HG03520 (cell line): ENCODE measurements at regions not wholly inside any gene's neighbourhood (a gene's known extent, or its start where the extent isn't known, plus 50 kb on each side); places are given as distances from the start of the nearest gene placed in this dataset.

ENCODE experiments used
- ATAC-seq: cut with Tn5 transposase; IDR thresholded peaks from one replicate; pipeline ENCODE4 v1.9.1; 2021; ENCODE audit warnings: mild to moderate bottlenecking, moderate library complexity; ENCODE audit not compliant: unreplicated experiment

DNA sequence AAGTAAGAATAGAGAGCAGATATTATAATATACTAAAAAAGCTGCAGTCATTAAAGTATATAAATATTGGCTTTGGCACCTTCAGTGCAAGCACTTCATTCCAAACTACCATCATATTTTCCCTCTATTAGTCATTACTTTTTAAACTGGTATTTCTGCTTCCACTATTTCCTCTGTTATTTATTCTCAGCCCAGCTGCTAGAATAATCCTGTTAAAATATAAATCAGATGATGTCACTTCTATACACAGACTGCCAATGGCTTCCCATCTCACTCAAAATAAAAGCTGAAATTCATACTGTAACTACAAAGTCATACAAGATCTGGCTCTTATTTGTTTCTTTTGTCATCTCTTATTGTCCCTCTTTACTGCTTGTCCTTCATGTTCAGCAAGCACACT lies 432.9 kb downstream of the TLE4 start:
- no peak for ATAC-seq

DNA sequence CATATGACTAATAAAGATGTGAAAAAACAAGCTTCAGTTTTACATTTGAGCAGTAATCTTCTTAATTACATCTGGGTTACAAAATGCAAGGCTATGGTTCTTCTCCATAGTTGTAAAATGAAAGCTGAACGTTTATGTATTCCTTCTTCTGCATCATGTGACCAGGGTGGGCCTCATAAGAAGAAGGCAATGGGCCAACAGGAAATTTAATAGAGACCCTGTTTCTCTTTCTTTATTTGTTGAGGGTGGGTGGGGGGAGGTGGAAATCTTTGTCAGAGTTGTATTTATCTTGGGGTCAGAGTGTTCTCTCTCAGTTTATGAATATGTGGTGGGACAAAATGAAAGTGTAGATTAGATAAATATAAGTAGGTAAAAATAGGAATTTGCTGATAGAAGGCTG lies 418.8 kb downstream of the TLE4 start:
- ATAC-seq, result no peak

DNA sequence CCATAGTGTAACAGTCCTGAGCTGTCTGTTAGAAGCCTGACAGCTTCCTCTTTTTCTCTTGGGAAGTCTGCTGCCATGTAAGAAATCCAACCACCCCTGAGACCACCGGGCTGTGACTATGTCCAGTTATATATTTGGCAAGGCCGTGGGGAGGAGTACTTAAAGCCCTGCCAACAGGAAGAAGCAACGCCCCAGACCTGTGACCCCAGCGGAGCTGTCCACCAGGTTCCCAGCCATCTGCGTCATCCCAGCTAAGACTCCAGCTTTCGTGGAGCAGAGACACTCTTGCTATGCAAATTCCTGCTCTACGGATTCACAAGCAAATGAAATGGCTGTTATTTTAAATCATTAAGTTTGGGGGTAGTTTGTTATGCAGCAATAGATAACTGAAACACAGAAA lies 417.3 kb downstream of the TLE4 start:
- no peak for ATAC-seq

DNA sequence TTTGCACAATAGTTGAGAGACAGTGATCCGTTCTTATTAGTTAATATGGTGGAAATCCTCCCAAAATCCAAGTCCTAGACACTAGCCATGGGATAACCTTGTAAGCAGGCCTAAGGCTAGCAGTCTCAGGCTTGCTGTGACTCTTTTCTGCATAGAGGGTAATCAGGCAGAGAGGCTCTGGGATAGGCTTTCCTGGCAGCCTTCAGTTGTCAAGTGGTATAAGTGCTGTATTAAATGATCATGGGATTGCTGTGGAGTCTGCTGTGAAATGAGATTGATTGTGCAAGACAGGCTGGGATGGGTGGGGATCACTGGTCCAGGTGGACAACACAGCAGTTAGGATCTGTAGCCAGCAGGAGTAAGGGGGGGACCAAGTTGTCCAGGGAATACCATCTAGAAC lies 416.4 kb downstream of the TLE4 start:
- no peak for ATAC-seq

DNA sequence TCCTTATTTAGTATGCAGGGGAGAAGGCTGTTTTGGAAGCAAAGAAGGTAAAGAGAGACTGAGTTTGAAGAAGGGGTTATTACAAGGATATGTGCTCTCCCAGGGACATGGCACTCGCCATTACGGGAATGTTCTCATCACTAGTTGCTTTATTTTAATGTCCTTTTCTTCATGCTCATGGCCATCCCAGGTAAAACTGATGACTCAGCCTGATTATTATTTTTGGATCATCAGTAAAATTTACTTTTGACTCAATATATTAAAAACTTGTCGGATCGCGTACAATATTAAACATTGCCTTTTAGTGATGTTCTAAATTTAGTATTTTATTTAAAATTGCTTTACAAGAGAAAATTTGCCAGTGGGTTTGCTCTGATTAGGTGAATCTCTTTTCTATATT lies 414.7 kb downstream of the TLE4 start:
- no peak for ATAC-seq

DNA sequence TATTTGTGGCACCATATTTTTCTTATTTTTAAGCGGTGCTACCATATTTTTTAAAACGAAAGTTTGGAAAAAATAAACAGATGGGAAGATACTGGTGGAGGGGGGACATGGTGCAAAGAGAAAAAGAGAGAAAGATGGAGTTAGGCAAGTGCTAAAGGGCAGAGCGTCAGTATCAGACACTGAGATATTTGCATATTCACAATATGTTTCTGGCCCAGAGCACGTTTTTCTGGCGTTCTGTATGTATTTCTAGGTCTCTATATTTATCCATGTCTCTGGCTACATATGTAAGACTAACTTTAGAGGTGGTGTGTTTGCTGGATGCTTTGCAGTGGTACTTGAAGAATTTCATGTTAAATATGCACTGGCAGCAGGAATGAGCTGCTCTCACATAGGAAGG lies 414.0 kb downstream of the TLE4 start:
- no peak for ATAC-seq

DNA sequence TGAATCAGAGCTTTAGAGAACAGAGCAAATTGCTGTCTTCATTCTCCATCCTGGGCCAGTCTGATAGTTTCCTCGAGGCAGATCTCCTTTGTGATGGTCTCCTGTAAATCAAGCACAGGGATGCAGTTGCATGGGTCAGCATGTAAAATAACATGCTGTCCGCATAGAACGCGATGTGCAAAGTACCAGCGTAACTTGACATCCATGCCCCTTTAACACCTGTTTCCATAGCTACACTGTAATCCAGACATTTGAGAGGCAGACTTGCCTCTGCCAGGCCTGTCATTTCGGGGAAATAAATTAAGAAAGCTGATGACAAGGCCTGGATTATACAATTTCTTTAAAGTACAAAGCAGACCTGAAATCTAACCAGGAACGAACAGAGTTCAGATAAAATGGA lies 413.5 kb downstream of the TLE4 start:
- ATAC-seq, result no peak

DNA sequence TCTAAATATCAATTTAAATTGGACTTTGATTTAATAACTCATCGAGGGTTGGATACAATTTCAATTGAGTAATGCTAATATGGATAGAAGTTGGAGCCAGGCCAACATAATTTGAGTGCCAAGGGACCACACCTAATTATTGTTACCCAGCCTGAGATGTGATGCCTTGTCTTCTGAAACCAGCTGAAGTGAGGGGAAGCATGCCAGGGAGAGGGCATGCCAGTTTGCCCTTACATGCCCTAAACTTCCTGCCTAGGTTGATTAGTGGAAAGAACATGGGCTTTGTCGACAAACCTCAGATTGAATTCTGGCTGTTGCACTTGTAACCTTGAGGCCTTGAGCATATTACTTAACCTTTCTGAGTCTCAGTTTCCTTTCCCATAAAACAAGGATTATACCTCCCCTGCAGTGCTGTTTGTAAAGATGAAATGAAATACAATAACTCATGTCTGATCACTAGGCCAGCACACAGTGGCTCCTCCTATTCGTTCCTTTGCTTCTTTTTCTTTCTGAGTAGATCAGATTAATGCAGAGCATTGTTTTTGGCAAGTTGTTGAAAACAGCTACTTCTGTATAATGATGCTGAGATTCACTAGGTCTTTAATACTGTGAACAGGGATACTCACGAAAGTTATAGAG lies 412.8 kb downstream of the TLE4 start:
- no peak for ATAC-seq

DNA sequence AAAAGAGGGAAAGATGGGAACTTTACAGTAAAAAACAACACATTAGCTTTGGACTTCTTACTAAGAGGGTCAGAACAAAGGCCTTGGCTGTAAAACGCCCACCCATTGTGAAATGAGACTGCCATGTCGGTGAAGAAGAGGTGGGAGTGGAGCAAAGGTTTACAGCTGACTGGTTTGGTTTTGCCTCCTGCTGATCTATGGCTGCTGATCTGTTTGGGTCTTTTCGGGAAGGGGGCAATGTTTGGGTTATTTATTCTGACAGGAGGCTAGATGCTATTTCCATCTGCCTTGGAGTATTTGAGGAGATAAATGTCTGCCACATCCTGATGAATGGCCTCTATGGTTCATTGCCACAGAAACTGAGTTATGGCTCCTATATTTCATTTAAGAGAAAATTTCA lies 408.7 kb downstream of the TLE4 start:
- ATAC-seq, result no peak

DNA sequence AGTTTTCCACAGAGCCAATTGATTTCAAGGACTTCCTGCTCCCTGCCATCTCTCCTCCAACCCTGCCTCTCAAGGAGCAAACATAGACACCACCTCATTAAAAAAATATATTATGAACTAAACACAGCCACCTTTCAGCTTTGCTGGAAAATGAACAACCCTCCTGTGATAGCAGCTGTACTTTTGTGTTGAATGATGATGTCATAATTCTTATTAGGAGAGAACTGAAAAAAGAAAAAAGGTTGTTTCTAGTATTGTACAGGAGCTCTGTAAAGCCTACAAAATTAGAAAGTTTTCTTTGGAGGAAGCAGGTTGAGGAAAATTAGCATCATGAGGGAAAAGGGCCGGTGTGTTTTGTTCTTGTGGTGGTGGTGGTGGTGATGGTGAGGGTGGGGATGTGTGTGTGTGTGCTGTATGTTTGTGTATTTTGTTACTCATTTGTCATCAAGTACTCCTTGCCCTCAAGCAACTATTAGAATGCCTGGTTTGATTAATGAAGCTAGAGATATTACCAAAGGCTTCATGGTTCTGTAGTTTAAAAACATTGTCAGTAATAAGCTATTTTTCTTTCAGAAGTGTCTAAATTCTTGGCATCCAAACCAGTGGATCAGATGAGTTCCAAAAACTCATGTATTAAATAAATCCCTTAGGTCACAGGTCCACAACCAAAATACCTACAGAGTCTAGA lies 405.9 kb downstream of the TLE4 start:
- ATAC-seq, result no peak

DNA sequence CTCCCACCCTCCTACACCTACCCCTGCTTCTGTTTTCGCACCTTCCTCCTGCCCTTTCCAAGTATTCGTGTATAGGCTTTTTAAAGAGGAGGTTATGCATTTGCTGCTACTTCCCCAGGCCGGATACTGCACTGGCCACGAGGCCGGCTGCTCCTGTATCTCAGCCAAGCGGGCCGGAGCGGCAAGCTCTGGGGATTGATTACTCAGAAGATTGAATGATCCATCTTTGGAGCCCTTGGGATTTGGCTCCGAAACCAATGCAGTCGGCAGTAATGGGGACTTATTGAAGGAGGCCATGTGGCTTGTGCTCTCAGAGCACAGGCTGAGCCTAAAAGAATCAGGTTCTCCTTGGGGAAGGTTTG lies 405.3 kb downstream of the TLE4 start:
- no peak for ATAC-seq

DNA sequence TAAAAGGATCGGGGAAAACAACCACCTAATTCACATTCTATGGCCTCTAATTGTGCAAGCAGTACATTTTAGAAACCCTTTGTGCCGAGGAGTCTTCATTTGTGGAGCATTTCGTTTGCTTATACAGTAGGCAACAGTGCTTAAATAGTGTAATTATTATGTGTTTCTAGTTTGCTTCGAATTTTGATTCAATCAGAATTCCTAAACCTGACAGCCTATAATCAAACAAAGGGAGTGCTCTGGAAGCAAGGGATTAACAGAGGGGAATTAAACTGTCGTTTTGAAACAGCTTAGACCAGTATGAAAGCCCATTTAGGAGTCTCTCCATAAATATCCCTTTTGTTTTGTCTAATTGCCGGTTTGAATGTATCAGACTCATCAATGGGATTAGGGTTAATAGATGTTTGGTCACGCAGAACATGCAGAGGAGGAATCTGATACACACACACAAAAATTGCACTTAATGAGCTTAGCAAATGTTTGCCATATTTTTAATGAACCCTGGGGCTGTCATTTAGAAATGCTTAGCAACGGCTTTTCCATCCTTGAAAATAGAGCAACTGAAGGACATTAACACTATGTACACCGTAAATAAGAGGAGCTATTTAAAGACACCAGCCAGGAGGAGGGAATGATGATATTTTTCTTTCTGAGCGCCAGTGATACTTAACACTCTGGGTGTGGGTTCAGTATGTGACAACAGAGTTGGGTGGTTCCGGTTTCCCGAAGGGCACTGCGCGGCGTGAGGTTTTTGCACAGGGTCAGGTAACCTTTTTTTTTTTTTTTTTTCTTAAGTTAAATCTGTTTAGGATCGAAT lies 404.7 kb downstream of the TLE4 start:
- ATAC-seq, result no peak

DNA sequence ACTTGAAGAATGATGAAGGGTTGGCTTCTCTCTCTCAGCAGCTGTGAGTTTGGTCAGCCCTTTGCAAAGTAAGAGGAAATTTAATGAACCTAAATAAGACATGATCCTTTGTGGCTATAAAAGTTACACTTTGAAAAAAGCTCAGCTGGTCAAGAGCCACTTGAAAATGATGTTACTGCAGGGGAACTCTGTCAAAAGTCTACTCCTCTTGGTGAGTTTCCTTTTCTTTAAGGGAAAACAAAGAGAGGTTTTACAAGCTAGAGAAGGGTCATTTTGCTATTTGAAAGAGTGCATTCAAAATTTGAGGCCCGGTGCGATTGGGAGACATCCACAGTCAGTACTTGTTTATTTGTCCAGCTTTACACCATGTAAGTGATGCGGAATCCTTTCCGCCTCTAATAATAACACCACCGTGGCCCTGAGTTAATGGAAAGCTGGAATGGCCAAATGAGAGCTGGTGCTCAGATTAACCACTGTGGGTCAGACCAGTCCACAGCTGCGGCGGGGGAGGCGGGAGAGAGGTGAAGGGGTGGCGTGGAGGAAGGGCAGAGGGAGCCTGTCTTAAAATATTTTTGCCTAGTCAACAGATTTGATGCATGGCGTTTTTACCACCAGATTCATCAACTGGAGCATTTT lies 404.0 kb downstream of the TLE4 start:
- no peak for ATAC-seq

DNA sequence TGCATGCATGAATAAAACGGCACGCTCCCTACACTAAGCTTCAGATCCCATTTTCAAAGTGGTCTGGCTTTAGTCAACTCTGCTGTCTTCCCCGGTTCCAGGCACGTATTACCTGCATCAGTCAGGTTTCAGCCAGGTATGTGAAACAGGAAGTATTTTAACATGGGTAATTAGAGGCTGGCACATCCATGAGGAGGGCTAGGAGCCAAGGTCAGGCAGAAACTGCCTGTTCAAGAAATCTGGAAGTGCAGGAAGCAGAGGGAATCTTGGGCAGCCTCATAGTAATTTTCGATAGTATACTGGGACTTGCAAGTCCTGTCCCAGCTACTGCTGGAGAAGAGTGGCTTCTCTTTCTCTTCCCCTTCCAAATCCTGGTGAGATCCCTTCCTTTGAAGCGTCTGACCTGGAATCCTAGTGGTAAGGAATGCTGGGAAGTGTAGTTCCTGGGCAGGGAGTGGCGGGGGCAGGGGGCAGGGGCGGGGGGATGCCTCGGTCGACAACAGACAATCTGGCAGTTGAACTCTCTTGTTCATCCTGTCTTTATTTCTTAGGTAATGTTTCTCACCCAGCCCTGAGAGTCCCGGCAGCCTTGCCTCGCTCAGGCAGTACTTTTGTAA lies 403.1 kb downstream of the TLE4 start:
- no peak for ATAC-seq

DNA sequence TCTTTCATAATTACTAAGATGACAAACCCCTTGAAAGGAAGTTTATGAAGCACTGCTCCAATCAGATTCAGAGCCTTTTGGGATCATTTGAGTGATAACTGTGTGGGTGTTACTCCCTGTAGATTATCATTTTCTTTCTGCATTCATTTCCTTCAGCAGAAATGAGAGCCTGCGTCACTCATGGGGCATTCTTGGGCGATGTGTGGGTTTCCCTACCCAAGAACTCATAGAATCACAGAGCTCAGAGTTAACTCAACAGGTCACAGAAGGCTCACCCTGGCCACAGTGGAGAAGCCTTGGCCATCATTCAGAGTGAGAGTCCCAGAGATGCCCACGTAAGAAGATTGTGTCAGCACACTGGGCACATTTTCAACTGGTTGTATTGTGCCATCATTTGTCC lies 401.9 kb downstream of the TLE4 start:
- no peak for ATAC-seq

DNA sequence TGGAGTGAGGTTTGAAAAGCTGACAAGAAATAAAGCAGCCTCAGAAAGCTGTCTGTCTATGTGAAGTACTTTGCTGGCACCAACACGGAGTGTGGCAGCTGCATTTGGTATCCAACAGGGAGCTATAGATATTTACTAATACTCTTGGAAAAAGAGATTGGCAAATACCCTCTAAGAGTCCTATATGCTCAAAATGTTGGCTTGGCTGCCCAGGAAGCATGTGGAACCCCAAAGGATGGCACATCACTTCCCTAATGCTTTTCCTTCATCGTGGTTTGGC lies 398.3 kb downstream of the TLE4 start:
- no peak for ATAC-seq

DNA sequence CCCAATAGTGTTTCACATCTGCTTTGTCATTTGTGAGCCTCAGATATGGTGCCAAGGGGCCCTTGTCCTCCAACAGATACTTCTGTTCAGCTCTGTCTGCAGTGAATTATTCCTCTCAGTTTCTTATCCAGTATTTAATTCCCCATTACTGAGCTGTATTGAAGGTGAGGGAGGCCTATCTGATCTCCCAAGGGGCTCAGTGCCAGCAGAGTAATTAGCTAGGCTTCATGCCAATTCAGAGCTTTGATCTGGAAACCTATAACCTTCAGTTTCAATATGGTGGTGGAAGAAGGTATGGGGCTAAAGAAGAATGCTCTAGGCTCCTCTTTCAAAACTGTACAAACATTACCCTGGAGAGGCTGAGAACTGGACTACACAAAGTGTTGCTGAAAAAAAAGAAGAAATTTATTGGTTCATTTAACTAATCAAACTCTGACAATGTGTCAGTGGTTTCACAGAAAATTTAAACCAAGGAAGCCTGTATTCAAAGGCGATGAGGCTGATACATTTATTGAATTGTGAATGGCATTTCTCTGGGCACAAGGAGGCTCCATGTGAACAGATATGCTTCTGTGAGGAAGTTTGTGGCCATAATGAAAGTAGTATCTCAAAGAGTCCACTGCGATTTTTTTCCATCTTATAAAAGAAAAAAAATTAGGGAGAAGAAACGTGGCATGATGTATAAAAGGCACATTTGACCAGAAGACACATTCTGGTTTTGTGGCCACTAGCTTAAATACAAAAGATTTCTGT lies 397.8 kb downstream of the TLE4 start:
- ATAC-seq, result no peak

DNA sequence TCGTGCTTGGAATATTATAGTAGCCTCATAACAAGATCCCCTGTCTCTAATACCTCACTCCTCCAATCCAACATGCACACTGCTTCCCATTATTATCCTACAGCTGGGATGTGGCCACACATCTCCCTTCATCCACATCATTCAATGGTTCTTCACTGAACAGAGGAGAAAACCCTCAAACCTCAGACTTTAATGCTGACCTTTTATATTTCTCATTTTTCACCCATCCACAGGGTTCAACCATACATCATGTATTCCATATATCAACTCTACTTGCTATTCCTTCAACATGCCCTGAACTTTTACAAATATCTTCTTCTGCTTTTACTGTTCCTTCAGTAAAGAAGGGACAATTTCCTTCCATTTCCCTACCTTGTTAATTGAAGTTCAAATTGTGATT lies 396.8 kb downstream of the TLE4 start:
- no peak for ATAC-seq

DNA sequence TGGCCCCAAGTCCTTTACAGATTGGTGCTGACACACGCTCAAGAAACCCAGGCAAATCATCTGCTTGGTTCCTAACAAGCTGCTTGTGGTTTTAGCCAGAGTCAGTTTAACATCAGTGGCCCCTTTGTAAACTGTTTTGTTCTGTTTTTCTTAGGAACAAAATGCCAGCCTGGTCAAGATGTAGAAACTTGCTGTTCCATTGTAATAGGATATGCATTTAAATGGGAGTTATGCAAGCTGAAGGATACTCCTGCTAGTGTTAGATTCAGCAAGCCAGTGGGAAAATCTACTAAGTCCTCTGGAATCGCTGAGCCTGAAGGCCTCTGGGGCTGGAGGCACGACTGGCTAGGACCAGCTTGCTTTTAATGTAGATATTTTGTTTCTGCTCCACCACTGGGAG lies 391.1 kb downstream of the TLE4 start:
- ATAC-seq, result no peak

DNA sequence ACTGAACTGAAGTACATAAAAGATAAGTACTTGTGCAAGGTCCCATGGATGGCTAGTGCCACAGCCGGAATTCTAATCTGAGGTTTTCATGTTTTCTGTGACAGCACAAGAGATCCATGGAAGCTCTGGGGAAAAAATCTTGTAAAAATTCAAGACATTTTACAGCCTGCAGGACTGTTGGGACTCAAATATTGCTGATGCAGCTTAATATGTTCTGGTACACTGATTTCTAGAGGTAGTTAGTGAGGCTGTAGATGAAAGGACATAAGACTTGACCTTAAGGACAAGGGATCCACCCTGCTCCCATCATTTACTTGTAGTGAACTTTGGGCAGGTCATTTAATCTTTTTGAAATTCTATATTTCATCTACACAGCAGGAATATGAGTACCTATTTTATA lies 390.4 kb downstream of the TLE4 start:
- no peak for ATAC-seq

DNA sequence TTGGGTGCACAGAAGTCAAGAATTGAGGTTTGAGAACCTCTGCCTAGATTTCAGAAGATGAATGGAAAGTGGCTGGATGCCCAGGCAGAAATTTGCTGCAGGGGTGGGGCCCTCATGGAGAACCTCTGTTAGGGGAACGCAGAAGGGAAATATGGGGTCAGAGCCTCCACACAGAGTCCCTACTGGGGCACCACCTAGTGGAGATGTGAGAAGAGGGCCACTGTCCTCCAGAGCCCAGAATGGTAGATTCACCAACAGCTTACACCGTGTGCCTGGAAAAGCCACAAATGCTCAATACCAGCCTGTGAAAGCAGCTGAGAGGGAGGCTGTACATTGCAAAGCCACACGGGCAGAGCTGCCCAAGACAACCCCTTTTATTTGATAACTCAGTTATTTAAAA lies 383.5 kb downstream of the TLE4 start:
- ATAC-seq, result no peak
